ENCODE measurements at regions not wholly inside any gene's neighbourhood (a gene's known extent, or its start where the extent isn't known, plus 50 kb on each side); places are given as distances from the start of the nearest gene placed in this dataset.

GRCh38 chr1:55631509-55631908, 416.3 kb upstream of the USP24 start:
- TF ChIP-seq POLR2AphosphoS2 (IDR thresholded peaks at IDR 0.05; ENCODE audit: low read depth, low read length), result no peak
- no peak for TF ChIP-seq TAF1 (IDR thresholded peaks at IDR 0.05; ENCODE audit: borderline replicate concordance, low read depth, low read length)
- TF ChIP-seq PAX5 (IDR thresholded peaks at IDR 0.05; ENCODE audit: borderline replicate concordance, low read depth, low read length), result no peak
- TF ChIP-seq CEBPB (IDR thresholded peaks at IDR 0.05; ENCODE audit: borderline replicate concordance in 1 of 2, low read depth in 2 of 2, low read length in 2 of 2), result no peak
- no peak for TF ChIP-seq NR2F1 (conservative IDR thresholded peaks at IDR 0.05)
